GM19438 (cell line): ENCODE measurements at regions not wholly inside any gene's neighbourhood (a gene's known extent, or its start where the extent isn't known, plus 50 kb on each side); places are given as distances from the start of the nearest gene placed in this dataset.

Source experiments
- ATAC-seq: cut with Tn5 transposase; IDR thresholded peaks from one replicate; pipeline ENCODE4 v1.9.1; 2021; ENCODE audit warnings: low read depth; ENCODE audit not compliant: unreplicated experiment

DNA sequence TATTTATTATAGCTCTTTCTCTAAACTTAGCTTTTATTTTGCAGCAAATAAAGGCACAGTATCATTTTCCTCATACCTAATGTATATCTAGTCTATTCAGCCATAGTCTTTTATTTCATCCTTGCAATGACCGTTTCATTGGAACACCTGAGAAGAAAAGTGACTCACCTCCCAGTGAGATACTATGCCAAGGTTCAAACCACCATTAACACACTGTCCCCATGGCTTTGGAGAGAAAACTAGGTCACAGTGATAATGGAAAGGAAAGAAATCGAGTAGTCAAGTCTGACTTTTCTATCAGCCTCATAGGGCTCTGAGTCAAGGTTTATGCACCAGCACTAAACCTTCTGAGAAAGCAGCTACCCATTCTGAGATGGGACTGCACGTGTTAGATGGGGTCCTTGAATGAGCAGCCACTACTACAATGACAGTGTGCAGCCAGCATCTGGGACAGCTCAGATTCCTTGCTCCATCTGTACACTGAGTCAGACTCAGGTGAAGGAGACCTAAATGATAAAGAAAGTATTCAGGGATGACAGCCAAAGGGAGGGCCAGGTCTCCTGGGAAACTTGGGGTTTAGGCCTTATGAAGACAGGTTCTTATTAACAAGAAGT, 971.1 kb upstream of the ACVR2A start:
- no peak for ATAC-seq

DNA sequence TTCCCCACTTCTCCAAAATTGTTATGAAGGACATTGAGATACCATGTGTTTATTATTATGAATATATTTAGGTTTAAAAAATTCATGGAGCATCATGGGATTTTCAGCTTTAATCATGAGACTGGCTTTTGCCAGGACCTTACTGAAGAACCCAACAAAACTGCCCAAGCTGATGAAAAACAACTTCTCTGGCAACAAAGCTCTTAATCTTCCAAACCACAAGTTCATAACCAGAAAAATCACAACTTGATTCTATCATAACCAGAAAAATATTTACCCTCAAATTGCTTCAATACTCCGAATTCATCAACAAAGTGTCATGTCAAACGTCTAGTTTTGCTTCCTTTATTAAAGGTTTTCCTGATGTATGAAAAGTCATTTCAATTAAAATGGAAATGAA, 971.8 kb upstream of the ACVR2A start:
- no peak for ATAC-seq

DNA sequence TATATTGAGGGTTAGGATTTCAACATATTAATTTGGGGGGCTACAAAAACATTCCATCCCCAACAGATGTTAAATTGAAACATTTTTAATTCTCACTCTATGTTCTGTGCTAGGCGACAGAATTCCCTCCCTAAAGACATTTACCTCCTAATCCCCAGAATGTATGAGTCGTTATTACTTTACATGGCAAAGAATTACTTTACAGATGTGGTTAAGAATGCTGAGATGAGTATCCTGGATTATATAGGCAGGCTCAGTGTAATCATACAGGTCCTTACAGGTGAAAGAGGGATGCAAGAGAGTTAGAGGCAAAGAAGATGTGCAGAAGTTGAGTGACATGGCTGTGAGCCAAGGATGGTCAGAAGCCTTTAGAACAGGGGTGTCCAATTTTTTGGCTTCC, 974.1 kb upstream of the ACVR2A start:
- ATAC-seq: no peak

DNA sequence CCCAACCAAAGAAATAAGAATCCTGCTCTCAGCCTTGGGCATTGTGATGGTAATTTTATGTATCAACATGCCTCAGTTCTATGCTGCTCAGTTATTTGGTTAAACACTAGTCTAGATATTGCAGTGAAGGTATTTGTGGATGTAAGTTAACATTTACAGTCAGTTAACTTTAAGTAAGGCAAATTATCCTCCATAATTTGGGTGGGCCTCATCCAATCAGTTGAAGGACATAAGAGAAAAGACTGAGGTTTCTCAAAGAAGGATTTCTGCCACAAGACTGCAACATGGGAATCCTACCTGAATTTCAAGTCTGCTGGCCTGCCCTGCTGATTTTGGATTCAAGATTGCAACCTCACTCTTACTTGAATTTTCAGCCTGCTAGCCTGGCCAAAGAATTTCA, 975.5 kb upstream of the ACVR2A start:
- ATAC-seq: no peak

DNA sequence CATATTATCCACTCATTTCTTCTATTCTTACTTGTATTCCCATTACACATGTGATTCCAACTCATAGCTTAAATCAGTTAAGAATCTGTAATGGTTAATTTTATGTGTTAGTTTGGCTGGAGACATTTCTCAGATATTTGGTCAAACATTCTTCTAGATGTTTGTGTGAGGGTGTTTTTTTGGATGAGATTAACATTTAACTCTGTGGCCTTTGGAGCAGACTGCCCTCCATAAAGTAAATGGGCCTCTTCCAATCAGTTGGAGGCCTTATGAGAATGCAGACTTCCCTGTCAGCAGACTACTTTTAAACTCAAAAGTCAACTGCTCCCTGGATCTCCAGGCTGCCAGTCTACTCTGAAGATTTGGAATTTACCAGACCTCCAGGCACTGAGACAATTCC, 976.8 kb upstream of the ACVR2A start:
- no peak for ATAC-seq

DNA sequence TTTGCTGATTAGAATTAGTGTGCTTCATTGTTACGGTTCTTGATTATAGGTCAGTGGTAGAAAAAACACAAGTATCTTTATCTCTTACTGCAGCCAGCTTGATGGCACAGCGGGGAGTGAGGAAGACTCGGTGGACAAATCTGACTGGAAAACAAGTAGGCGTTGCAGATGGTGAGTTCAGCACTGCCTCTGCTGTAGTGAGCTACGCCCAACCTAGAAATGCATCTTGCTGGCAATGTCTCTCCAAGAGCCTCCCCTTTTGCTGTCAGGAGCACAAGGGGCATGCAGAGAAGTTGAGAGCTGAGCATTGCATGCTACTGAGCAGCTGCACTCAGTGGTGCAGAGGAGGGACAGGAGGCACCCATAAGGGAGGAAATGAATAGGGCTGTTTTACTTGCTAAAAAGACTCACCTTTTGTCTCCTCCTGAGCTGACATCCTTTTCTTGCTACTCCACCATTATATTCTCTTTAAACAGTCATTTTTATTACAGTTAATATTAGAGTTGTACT, 977.3 kb upstream of the ACVR2A start:
- no peak for ATAC-seq

DNA sequence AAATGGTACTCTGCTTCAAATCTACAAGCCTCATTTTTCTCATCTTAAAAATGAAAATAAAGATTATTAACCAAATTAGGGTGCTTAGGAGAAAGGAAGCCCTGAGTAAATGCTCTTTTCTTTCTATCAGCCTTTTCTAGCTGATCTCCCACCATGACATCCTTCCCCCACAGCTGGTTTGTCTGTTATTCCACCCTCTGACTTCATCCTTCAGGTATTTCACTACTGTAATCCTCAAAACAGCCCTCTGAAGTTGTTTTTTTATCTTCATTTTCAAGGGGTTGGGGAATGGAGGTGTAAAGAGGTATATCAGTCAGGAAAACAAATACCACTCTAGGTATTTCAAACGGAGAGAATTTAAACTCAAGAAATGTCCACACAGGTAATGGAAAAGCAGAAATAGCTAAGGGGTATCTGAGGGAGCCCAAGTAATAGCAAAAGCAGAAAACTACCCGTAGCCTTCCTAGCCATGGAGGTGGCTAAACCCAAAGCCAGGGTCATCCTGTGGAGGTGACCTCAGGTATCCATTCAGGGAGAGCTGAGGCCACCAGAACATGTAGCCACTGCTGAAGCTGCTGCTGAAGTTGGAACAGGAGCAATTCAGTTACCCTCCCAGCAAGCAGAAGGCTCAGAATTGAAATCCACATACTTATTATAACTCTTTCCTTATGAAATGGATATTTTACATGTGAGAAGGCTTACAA, 990.9 kb upstream of the ACVR2A start:
- ATAC-seq: no peak

DNA sequence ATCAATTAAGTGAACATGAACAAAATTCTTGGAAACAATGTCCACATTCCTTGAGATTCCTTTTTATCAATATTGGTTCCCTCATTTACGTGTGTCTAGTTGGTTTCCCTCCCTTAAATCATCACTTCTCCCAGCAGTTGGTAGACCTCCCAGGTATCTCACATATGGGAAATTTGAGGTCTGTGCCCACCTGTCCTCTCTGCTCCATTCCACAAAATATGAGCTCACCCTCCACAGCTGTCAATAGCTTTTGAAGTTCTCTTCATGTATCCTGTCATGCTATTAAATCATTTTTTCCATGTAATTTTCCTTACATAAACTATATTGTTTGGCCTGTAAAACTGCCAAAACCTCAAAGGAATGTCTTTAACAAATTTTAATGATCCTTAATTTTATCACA, 992.2 kb upstream of the ACVR2A start:
- ATAC-seq: no peak

DNA sequence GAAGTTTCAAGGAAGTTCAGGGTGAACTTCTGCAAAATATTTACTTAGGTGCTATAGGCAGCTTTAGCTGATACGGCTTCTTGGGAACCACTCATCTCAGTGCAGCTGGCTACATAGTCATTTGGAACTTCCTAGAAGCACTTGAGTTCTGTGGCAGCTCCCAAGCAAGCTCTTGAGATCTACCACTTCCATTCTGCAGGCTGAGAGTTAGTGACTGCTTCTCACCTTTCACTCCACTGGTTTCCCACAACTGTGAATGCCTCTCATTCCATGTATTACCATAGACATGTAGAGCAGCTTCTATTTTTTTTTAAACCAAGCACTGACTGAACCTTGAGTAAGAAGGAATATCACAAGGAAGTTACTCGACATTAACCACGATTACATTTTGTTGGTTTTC, 994.1 kb upstream of the ACVR2A start:
- ATAC-seq: no peak

GRCh38 chr2:146847846-146848245, 997.0 kb upstream of the ACVR2A start:
- ATAC-seq: no peak

- ATAC-seq: no peak
These were observed 1000.4 kb upstream of the ACVR2A start for GRCh38 chr2:146844226-146844990.

- no peak for ATAC-seq
These were observed 1007.0 kb upstream of the ACVR2A start for GRCh38 chr2:146837857-146838256.

GRCh38 chr2:146826388-146826787, 1018.4 kb upstream of the ACVR2A start:
- no peak for ATAC-seq

GRCh38 chr2:146821836-146822316, 1023.0 kb upstream of the ACVR2A start:
- no peak for ATAC-seq

- no peak for ATAC-seq
These were observed 1024.2 kb upstream of the ACVR2A start for GRCh38 chr2:146820672-146821071.

DNA sequence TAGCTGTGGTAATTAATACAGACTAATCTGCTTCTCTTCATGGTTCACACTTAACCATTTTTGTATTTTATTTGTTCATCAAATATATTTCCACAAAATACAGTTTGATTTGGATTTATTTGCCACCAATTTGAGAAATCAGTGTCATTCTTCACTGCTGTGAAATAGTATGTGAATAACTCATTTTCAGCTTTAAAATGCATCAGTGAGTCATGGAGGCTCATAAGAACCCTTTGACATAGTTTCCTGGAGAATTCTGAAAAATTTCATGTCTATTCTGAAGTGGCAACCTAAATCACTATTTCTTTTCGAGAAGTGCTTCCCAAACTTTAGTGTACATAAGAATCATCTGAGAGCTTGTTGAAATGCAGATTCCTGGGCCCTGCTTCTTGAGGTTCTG, 1026.7 kb upstream of the ACVR2A start:
- ATAC-seq: no peak

DNA sequence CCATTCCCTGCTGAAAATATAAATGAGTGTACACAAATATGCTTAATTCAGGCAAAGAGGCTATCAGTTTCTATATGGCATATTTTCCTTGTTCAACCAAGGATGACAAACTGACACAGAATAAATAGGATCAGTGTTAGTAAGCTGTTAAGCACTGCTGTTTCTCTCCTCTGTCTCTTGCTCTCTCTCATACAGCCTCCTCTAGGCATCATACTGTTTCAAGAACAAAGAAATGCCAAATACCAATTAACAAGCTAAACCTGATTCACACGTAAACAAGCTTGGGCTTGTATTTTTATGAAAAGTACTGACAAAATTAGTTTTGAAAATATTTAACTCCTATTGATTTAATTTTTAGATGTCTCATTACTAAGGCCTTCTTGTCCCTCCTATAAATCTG, 1027.2 kb upstream of the ACVR2A start:
- ATAC-seq: no peak

DNA sequence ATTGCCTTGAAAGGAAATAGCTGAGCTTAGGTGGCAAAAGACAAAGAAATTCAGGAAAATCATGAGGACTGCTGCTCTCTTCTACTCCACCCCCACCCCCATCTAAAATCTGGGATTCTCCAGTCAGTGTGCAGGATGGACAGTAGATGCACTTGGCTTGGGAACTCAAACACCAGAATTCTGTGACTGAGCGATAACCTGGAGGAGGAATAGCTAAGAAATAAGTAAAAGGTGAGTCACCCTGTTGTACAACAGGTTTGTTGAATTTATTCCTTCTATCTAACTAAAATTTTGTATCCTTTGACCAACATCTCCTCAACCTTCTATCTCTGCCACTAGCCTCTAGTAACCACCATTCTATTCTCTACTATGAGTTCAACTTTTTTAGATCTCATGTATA, 1029.9 kb upstream of the ACVR2A start:
- ATAC-seq: no peak

DNA sequence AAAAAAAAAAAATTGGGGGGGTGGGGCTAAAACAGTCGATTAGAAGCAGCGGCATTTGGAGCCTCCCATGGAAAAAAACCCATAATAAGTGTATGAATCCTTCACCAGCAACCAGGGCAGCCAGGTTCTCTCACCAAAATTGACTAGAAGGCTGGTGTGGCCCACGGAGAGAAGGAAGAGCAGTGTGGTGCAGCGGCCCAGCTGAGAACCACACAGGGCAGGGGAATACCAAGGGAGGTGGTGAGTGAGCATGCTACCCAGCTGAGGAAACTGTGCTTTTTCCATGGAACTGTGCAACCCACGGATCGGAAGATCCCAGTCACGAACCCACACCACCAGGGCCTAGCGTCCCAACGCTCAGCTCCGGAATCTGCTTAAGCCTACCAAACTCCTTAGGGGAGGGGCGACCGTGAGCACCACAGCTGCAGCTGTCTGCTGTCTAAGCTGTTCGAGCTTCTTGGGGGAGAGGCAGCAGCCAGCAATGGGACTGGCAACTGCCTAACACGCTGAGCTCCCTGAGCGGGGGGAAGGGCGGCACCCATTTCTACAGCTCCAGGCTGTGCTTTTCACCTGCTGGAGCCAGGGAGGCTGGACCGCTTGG, 1037.2 kb upstream of the ACVR2A start:
- ATAC-seq: no peak

DNA sequence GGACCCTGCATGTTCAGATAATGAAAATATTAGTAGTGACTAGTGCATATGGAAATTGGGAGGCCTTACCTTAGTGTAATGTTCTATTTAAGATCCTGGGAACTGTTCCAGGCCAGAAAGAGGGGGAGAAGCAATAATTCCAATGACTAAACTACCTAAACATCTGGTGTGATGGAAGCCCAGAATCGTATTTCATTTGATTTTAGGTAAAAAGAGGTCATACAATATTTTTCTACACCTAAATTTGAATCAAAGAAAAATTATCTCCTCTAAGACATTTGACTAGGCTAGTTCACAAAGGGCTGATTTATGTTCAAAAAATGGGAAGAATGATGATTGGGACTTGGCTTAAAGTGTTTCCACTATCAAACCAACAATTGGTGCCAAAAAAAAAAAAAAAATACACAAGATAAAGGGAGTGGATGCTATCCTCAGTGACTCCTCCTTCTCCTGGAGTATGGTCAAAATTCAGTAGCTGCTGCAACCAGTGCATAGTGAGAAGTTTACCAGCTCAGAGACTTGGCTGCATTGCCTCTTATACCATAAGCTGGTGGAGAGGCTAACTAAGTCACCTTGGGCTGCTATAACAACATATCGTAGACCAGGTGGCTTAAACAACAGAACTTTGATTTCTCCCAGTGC, 1038.3 kb upstream of the ACVR2A start:
- ATAC-seq: no peak

DNA sequence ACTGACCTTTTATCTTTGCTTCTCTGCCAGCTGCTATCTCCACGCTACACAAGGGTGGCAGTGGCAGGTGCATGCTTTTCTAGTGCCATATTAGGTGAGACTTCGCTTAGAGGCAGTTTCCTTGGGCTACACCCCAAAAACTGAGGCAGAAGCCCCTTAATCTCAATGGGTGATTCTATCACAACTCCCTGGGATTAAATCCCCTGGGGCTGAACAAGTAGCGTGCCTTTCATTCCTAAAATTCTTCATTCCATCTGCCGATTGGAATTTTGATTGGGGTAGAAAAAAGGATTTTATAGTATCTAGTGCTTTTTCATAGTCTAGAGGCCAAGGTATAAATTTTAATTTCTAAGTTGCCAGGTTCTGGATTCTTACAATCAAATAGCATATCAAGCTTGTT, 1040.5 kb upstream of the ACVR2A start:
- no peak for ATAC-seq
